ENCODE measurements at regions not wholly inside any gene's neighbourhood (a gene's known extent, or its start where the extent isn't known, plus 50 kb on each side); places are given as distances from the start of the nearest gene placed in this dataset.

DNA sequence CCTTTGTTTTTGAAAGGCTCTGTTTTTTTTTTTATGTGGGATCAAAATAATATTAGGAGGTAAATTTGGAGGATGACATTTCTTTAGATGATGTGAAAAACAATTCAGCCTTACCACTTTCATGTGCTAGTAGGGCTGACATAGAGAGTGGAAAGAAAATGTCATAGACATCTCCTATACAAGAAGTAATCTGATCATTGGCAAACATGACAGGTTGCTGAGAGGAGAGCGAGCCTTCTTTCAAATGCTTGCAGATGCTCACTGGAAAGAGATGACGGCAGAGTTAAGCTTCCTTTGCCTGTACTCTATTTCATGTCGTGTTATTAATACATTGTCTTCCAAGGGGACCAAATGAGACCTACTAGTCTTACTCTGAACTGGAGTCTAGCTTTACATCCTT is 160.1 kb upstream of the DAP start:
- H3K9me3 Mint-ChIP-seq: no peaks in the 10 kb centered on the region
- H3K27ac Mint-ChIP-seq: no peak overlapping the region
- H3K4me3 Mint-ChIP-seq: no peak overlapping the region
- DNase-seq (ENCODE audit: low spot score in 2 of 2): no peak
- ATAC-seq: no peak
- no peaks in the 10 kb centered on the region for H3K36me3 Mint-ChIP-seq
- no peaks in the 10 kb centered on the region for H3K4me1 Mint-ChIP-seq

DNA sequence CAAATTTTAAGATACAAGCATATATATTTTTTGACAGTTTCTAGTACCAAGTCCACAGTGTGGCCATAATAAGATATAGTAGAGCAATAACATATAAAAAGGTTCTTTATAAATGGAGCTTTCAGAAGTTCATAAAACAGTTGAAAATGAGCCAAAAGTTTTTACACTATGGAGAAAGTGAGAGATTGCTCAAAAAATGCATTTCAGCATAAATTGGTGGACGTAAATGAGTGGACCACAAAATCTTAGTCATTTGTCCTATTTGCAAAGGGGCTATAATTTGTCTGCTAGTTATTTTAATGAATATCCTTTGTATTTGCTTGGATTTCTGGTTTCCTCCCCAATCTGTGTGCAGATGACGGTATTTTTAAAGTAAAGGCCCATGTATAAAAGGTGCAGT is 159.4 kb upstream of the DAP start:
- no peaks in the 10 kb centered on the region for H3K36me3 Mint-ChIP-seq
- ATAC-seq: no peak

DNA sequence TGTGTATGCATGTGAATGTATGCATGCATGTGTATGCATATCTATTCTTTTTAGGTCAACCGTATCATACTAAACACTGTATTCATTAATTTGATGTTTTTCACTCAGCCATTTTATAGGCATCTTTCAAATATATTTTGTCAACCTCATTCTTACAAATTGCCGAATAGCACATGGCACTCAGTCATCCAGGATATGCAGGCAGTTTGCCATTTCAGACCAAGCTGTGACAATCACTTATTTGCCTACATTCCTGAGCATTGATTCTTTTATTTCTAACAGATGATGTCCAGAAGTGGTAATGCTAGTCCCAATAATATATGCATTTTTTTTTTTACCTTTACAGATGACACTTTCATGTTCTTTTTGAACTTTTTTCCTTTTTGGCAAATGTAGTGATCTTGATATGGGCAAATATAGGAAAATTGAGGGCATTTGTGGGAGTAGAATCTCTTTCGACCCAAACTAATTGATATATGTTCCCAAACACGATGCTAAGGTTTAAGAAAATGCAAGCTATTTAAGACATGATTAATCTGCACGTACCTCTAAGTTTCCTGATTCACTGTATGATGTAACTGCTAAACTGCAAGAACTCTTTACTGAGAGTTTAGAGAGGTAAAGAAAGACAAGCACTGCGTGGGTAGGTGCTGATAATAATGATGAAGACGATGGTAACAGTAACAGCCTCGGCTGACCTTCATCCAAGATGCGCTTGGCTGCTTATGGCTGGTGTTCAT is 153.9 kb upstream of the DAP start:
- no peaks in the 10 kb centered on the region for H3K4me1 Mint-ChIP-seq
- no peaks in the 10 kb centered on the region for H3K9me3 Mint-ChIP-seq
- no peak overlapping the region for H3K4me3 Mint-ChIP-seq
- ATAC-seq (no peak), DNase-seq (ENCODE audit: low spot score in 2 of 2) (no peak)
- no peak overlapping the region for H3K27ac Mint-ChIP-seq
- H3K36me3 Mint-ChIP-seq: no peaks in the 10 kb centered on the region

More for the DNA sequence above, 159.4 kb upstream of the DAP start:
- no peaks in the 10 kb centered on the region for H3K4me1 Mint-ChIP-seq
- H3K4me3 Mint-ChIP-seq: no peak overlapping the region
- H3K9me3 Mint-ChIP-seq: no peaks in the 10 kb centered on the region
- no peak overlapping the region for H3K27ac Mint-ChIP-seq
- DNase-seq (ENCODE audit: low spot score in 2 of 2): no peak

DNA sequence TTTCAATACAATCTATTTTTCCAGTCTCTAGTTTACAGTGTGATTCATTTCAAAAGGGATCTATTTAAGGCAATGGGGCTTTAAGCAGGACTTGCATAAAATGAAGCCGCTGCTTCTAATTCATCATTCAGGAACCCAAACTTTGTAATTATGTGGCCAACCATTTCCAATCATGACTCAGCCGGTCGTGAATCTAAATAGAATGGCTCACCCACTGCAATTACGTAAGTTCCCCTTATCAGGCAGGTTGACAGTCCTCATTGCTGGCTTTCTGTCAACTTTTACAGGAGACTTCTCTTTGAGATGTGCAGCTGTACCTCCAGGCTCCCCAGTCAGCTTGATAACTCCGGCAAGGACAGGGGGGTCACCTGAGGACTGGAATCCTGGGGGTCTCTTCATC is 152.8 kb upstream of the DAP start:
- Mint-ChIP-seq H3K36me3 (no peaks in the 10 kb centered on the region), H3K9me3 (no peaks in the 10 kb centered on the region), H3K4me1 (no peaks in the 10 kb centered on the region), H3K4me3 (no peak overlapping the region), H3K27ac (no peak overlapping the region)
- ATAC-seq (peak; percentile 53), DNase-seq (ENCODE audit: low spot score in 2 of 2) (no peak)

DNA sequence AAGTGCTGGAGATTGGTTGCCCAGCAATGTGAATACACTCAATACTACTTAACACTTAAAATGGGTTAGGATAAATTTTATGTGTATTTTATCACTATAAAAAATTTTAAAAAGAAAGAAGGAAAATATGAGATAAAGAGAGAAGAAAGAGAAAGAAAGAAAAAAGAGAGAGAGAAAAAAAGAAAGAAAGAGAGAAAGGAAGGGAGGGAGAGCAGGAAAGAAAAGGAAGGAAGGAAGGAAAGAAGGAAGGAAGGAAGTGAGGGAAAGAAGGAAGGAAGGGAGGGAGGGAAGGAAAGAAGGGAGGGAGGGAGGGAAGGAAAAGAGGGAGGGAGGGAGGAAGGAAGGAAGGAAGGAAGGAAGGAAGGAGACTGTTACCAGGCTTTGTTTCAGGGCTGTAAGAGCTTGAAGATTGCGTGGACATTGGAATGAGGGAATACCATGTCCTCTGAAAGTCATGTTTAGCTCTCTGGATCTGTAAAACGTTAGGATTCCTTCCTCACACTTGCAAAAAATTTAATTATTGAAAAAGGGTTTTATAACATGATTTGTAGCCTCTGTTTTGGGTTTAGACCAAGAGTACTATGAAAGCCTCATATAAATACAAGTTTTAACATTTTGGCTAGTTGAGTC is 152.3 kb upstream of the DAP start:
- H3K4me1 Mint-ChIP-seq: no peaks in the 10 kb centered on the region
- H3K27ac Mint-ChIP-seq: no peak overlapping the region
- H3K36me3 Mint-ChIP-seq: no peaks in the 10 kb centered on the region
- ATAC-seq (no peak), DNase-seq (ENCODE audit: low spot score in 2 of 2) (no peak)
- no peaks in the 10 kb centered on the region for H3K9me3 Mint-ChIP-seq
- no peak overlapping the region for H3K4me3 Mint-ChIP-seq

DNA sequence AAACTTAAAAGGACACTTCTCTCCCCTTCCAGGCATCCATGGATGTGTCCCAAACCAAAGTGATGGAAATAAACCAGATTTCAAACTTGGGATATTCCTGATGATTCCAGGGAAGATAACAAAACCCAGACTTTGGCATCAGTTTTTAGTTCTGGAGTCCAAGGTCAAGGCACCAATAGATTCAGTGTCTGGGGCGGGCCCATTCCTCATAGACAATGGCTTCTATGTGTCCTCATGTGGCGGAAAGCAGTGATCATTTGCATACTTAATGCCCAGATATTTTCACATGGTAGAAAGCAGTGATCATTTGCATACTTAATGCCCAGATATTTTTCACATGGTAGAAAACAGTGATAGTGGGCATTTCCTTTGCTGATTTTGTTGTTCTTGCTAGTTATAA is 151.4 kb upstream of the DAP start:
- DNase-seq (ENCODE audit: low spot score in 2 of 2) (no peak), ATAC-seq (no peak)
- no peak overlapping the region for H3K4me3 Mint-ChIP-seq
- H3K27ac Mint-ChIP-seq: no peak overlapping the region
- H3K9me3 Mint-ChIP-seq: no peaks in the 10 kb centered on the region
- no peaks in the 10 kb centered on the region for H3K36me3 Mint-ChIP-seq
- no peaks in the 10 kb centered on the region for H3K4me1 Mint-ChIP-seq

DNA sequence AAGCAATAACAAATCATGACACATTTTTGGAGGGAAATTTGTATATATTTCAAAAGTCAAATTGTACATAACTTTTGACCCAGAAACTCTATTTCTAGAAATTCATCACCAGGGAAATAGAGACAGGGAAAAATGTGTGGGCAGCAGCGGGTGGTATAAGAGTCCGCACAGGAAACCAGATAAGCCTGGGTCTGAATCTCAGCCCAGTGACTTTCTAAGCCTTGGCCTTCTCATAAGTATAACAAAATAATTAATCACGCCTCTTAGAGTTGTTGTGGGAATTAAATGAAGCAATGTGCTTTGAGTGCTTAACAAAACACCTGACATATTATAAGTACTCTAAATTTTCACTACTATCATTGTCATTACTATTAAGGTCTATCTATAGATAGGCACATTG is 149.2 kb upstream of the DAP start:
- H3K4me1 Mint-ChIP-seq: no peaks in the 10 kb centered on the region
- H3K4me3 Mint-ChIP-seq: no peak overlapping the region
- DNase-seq (ENCODE audit: low spot score in 2 of 2): no peak
- no peak overlapping the region for H3K27ac Mint-ChIP-seq
- no peaks in the 10 kb centered on the region for H3K9me3 Mint-ChIP-seq
- H3K36me3 Mint-ChIP-seq: no peaks in the 10 kb centered on the region
- no peak for ATAC-seq

DNA sequence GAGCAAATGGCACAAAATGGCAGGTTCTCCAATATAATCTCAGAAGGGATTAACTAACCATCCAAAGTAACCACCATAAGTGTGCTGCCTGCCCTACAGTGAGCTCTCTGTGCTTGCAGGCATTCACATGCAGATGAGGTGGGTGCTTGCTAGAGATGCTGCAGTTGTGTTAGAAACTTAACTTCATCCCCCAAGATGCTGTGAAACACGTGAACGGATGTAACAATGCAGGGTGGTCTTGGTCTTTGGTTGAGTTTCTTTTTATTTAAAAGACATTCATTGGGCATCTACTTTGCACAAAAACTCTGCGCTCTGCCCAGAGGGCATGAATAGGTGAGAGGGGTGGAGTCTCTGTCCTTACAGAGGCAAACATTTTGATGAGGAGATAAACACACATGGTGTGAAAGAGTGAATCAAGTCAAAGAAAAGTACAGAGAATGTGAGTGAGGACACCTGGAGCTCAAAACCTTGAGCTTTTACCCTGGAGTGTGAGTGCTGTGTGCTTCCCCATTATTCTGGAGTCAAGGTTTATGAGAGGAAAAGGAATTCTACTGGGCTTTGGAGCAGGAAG is 143.9 kb upstream of the DAP start:
- DNase-seq (ENCODE audit: low spot score in 2 of 2) (no peak), ATAC-seq (no peak)
- no peak overlapping the region for H3K27ac Mint-ChIP-seq
- no peak overlapping the region for H3K4me3 Mint-ChIP-seq
- no peaks in the 10 kb centered on the region for H3K36me3 Mint-ChIP-seq
- no peaks in the 10 kb centered on the region for H3K9me3 Mint-ChIP-seq
- no peaks in the 10 kb centered on the region for H3K4me1 Mint-ChIP-seq

DNA sequence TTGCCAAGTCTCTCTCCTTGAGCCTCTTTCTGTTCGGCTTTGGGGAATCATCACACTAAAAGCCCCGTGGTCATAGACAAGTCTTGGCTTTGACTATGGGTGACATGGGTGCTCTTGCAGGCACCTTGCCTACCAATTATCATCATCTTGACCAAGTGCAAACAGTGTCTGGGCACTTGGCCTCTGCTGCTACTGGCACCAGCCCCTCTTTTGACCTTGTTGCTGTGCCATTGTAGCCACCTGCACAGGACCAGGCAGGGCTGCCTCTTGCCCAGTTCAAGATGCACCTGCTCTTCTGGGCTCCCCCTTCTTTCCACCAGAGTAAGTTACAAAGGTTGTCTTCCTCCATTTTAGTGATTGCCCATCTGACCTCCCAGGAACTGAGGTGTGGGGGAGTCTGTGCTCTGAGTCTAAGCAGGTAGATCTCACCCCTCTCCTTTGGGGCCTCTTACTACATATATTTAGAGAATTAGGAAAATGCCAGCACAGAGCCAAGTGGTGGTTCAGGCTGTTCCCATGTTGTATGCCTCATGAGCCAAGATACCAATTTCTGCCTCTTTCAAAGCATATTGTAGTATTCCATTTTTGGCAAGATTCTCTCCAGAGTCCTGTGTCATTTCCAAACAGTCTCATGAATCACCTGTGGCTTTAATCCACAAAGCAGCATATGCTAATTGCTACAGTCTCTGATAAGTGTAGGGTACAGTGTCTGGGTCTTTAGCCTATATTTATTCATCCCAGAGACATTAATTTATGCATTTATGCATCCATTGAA is 142.9 kb upstream of the DAP start:
- no peaks in the 10 kb centered on the region for H3K4me1 Mint-ChIP-seq
- H3K4me3 Mint-ChIP-seq: no peak overlapping the region
- ATAC-seq (peak; percentile 11), DNase-seq (ENCODE audit: low spot score in 2 of 2) (no peak)
- H3K27ac Mint-ChIP-seq: no peak overlapping the region
- no peaks in the 10 kb centered on the region for H3K9me3 Mint-ChIP-seq
- no peaks in the 10 kb centered on the region for H3K36me3 Mint-ChIP-seq

DNA sequence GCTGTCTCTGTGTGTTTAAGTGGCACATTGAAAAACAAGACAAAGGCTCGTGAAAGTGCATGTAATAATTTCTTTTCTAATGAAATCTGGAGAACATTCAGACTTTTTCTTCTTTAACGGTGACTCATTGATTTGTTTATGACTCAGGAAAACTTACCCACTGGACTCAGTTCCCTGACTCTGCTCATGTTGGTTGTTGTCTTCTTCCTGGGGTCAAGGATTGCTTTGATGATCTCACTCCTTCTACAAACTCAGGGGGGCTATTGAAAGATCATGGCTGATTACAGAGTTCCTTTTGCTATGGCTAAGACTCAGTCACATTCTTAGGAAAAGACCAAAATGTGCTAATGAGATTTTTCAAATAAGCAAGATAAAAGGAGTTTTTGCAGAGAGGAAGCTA is 141.1 kb upstream of the DAP start:
- DNase-seq (ENCODE audit: low spot score in 2 of 2) (no peak), ATAC-seq (no peak)
- no peaks in the 10 kb centered on the region for H3K4me1 Mint-ChIP-seq
- no peaks in the 10 kb centered on the region for H3K36me3 Mint-ChIP-seq
- no peak overlapping the region for H3K4me3 Mint-ChIP-seq
- no peak overlapping the region for H3K27ac Mint-ChIP-seq
- no peaks in the 10 kb centered on the region for H3K9me3 Mint-ChIP-seq

DNA sequence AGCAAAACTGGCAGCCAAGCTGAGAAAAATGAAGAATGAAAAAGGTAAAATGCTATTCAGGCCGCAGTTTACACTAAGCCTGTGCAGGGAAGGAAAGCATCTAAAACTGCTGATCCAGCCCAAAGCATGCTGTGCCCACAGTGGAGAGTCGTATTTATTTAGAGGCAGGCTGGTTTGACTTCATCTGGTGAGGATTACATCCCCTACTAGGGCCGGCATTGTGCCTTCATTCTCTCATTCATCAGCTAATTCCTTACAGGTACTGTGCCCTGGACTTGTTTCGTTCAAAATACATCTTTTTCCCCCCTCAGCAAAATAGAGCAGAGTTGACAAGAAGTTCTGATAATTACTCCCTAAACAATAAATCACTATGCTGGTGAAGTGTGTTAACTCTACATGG is 137.5 kb upstream of the DAP start:
- DNase-seq (ENCODE audit: low spot score in 2 of 2) (no peak), ATAC-seq (no peak)
- no peak overlapping the region for H3K4me3 Mint-ChIP-seq
- no peak overlapping the region for H3K27ac Mint-ChIP-seq
- no peaks in the 10 kb centered on the region for H3K4me1 Mint-ChIP-seq
- no peaks in the 10 kb centered on the region for H3K36me3 Mint-ChIP-seq
- H3K9me3 Mint-ChIP-seq: no peaks in the 10 kb centered on the region

DNA sequence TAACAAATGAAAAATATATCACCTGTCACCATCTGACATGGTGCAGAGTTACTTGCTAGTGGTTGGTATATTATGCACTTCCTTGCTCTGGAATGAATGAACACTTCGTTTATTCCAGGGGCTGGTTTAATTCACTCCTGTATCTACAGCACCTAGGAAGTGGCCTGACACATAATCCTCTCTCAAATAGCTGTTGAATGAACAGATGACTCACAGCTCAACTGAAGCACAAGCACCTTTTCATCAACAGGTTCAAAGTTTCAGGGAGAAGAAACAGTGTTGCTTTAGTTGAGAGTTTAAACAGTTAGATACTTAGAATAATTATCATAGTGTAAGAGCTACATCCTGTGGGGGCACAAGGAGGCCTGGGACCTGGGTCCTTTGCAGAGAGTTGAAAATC is 135.0 kb upstream of the DAP start:
- no peak for ATAC-seq
- Mint-ChIP-seq H3K4me1 (no peaks in the 10 kb centered on the region), H3K27ac (no peak overlapping the region), H3K36me3 (no peaks in the 10 kb centered on the region), H3K9me3 (no peaks in the 10 kb centered on the region), H3K4me3 (no peak overlapping the region)
- no peak for DNase-seq (ENCODE audit: low spot score in 2 of 2)

DNA sequence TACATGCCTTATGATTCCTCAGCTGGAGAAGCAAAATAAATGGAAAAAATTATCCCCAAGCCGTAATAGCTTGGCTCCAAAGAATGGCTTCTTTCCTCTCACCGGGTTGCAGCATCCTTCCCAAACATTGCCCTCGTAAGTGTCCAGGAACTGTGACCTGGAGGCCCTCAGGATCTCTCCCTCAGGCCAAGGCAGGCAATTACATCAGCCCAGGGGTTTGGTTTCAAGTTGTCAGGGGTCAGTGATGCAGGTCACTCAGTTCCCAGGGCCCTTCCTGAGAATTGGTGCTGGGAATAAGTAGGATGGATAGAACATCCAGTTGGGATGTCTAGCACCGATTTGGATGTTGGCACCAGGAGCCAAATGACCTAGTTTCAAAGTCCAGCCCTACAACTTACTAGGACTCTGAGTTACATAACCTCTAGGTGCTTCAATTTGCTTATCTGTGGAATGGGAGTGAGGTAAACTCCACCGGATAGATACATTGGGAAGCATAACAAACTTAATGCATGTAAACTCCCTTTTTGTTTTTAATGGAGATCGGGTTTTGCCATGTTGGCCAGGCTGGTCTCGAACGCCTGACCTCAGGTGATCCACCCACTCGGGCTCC is 133.5 kb upstream of the DAP start:
- H3K9me3 Mint-ChIP-seq: no peaks in the 10 kb centered on the region
- ATAC-seq (no peak), DNase-seq (ENCODE audit: low spot score in 2 of 2) (no peak)
- no peak overlapping the region for H3K27ac Mint-ChIP-seq
- H3K4me1 Mint-ChIP-seq: no peaks in the 10 kb centered on the region
- no peaks in the 10 kb centered on the region for H3K36me3 Mint-ChIP-seq
- H3K4me3 Mint-ChIP-seq: no peak overlapping the region

DNA sequence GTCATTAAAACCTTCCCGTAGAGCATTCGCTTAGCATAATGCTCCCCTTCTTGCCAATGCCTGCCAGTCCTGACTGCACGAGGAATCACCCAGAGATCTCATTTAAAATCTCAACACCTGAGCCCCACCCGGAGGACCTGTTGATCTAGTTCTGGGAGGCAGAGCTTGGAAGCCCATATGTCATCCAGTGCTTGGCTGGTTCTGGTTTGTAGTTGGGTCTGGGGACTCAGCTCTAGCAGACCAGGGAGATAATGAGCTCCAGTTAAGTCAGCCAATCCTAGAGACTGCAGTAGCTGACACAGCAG is 131.8 kb upstream of the DAP start:
- H3K9me3 Mint-ChIP-seq: no peaks in the 10 kb centered on the region
- no peaks in the 10 kb centered on the region for H3K4me1 Mint-ChIP-seq
- no peak overlapping the region for H3K4me3 Mint-ChIP-seq
- no peaks in the 10 kb centered on the region for H3K36me3 Mint-ChIP-seq
- DNase-seq (ENCODE audit: low spot score in 2 of 2) (no peak), ATAC-seq (no peak)
- H3K27ac Mint-ChIP-seq: no peak overlapping the region

DNA sequence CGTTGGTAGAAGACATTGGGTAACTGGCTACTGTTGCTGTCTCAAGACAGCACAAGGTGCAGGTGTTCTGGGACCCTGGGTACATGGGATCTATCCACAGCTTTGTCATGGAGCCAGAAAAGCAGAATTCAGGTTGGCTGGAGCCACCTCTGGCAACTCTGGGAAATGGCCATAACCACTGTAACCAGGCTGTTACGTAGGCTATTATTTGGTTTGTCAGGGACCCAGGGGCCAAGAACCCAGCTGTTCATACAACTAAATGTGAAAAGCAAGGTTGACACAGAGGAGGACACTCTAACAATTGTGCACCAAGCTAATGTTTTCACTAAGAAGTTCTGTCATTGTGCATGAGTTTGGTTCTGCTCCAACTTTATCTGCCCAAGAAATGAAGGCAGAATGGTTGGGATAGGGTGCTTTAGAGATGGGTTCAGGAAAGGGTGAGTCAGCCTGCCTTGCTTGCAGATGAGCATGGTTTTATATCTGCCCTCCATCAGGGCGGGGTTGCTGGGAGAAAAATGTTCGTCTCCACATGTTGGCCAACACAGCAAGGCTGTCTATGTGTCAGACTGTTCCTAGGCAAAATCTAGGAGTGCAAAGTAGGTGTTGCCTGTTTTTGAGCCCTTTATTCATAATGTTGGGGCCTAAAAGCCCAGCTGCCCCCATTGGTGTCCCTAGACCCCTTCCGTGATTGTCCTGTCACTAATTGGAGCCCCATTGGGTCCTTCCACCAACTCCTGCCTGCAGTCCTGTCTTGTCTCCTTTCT is 131.3 kb upstream of the DAP start:
- no peak overlapping the region for H3K4me3 Mint-ChIP-seq
- no peaks in the 10 kb centered on the region for H3K36me3 Mint-ChIP-seq
- H3K27ac Mint-ChIP-seq: no peak overlapping the region
- H3K9me3 Mint-ChIP-seq: no peaks in the 10 kb centered on the region
- ATAC-seq: no peak
- no peaks in the 10 kb centered on the region for H3K4me1 Mint-ChIP-seq
- DNase-seq (ENCODE audit: low spot score in 2 of 2): no peak

Measured in stimulated activated effector memory CD8-positive, alpha-beta T cell treated with anti-CD3 and anti-CD28 coated beads, Interleukin-12 subunit alpha, Interleukin-12 subunit beta, amount 100 ng/mL, for 72 hours (primary cell).